ENCODE measurements at regions not wholly inside any gene's neighbourhood (a gene's known extent, or its start where the extent isn't known, plus 50 kb on each side); places are given as distances from the start of the nearest gene placed in this dataset.

GRCh38 chr7:24058953-24059352 is 225.0 kb upstream of the NPY start:
- TF ChIP-seq POLR2AphosphoS5 (IDR thresholded peaks at IDR 0.05; ENCODE audit: insufficient read depth, low read depth, low read length) (no peak), CTCF (IDR thresholded peaks at IDR 0.05; ENCODE audit: extremely low read depth in 1 of 2, insufficient read depth in 1 of 2, low read depth in 1 of 2, low read length in 2 of 2) (no peak), MYC (IDR thresholded peaks at IDR 0.05; ENCODE audit: low read depth, low read length) (no peak), POLR2A (IDR thresholded peaks at IDR 0.05; ENCODE audit: low read depth, low read length) (no peak), EZH2 (IDR thresholded peaks at IDR 0.05; ENCODE audit: borderline replicate concordance, low read depth, low read length, severe bottlenecking) (no peak), MAX (IDR thresholded peaks at IDR 0.05; ENCODE audit: insufficient read depth, insufficient read length) (no peak), GATA2 (IDR thresholded peaks at IDR 0.05; ENCODE audit: insufficient read depth, insufficient read length, low read depth, low read length) (no peak), FOS (IDR thresholded peaks at IDR 0.05; ENCODE audit: borderline replicate concordance, insufficient read depth, low read length) (no peak)

All from endothelial cell of umbilical vein (primary cell).